Natural killer cell (primary cell): ENCODE measurements at regions not wholly inside any gene's neighbourhood (a gene's known extent, or its start where the extent isn't known, plus 50 kb on each side); places are given as distances from the start of the nearest gene placed in this dataset.

Source experiments
- ATAC-seq, 3 donors: fragments of 150-1000 bp in 2 of 3; fragments of 200-7000 bp in 1 of 3; cut with Tn5 transposase; 1 replicate in 1 of 3; 2 replicates in 2 of 3; pipeline ENCODE4 v1.10.0; 2021; ENCODE audit warnings: mild to moderate bottlenecking in 2 of 3, moderate library complexity in 2 of 3
- DNase-seq, 2 donors: peaks; one replicate each; pipeline versions ENCODE4 v3.0.0 to v3.0.0-alpha.2; 2013 to 2021; ENCODE audit warnings: mixed read lengths in 1 of 2
- H3K27ac ChIP-seq: one replicate; pipeline ENCODE4 v1.5.1; 2013; ENCODE audit warnings: mild to moderate bottlenecking, low read length
- H3K27me3 ChIP-seq: one replicate; pipeline ENCODE4 v1.6.1; 2013; ENCODE audit warnings: low read length; ENCODE audit not compliant: control insufficient read depth, insufficient read depth
- H3K36me3 ChIP-seq: one replicate; pipeline ENCODE4 v1.6.1; 2013; ENCODE audit warnings: low read length; ENCODE audit not compliant: control insufficient read depth, insufficient read depth
- H3K4me1 ChIP-seq: one replicate; pipeline ENCODE4 v1.6.1; 2013; ENCODE audit warnings: low read length; ENCODE audit not compliant: control insufficient read depth, insufficient read depth
- H3K4me3 ChIP-seq: one replicate; pipeline ENCODE4 v1.5.1; 2013; ENCODE audit warnings: low read length
- H3K9me3 ChIP-seq: one replicate; pipeline ENCODE4 v1.6.1; 2013; ENCODE audit warnings: low read length; ENCODE audit not compliant: control insufficient read depth, insufficient read depth
- H3K27ac Mint-ChIP-seq, 2 donors: one replicate each; pipeline ENCODE4 v1.8.0; 2022; ENCODE audit warnings: mild to moderate bottlenecking in 2 of 2, mixed read lengths in 2 of 2, moderate library complexity in 1 of 2
- H3K27me3 Mint-ChIP-seq, 2 donors: one replicate each; pipeline ENCODE4 v1.8.0; 2022; ENCODE audit warnings: low read depth in 2 of 2, mixed read lengths in 2 of 2
- H3K36me3 Mint-ChIP-seq: one replicate; pipeline ENCODE4 v1.8.0; 2022; ENCODE audit warnings: mixed read lengths
- H3K4me1 Mint-ChIP-seq, 2 donors: one replicate each; pipeline ENCODE4 v1.8.0; 2022; ENCODE audit warnings: mixed read lengths in 2 of 2
- H3K4me3 Mint-ChIP-seq: one replicate; pipeline ENCODE4 v1.8.0; 2022; ENCODE audit warnings: mild to moderate bottlenecking, moderate library complexity, mixed read lengths
- H3K9me3 Mint-ChIP-seq, 2 donors: one replicate each; pipeline ENCODE4 v1.8.0; 2022; ENCODE audit warnings: mixed read lengths in 2 of 2
- CTCF ChIP-seq: fragments of 200-600 bp; IDR thresholded peaks from one replicate; pipeline ENCODE4 v1.8.0; 2022; ENCODE audit warnings: antibody characterized with exemption
- WGBS: methylation state at CpG from one replicate; pipeline ENCODE4 v1.1.7; 2013; ENCODE audit warnings: missing lambda C conversion rate; ENCODE audit not compliant: insufficient coverage; 5-methylcytosine and 5-hydroxymethylcytosine counted together
- intact Hi-C: fragments of 100-400 bp; cut with micrococcal nuclease; formaldehyde crosslinking; loops from one replicate; pipeline ENCODE4 v1.14.2; 2022

- H3K4me1 Mint-ChIP-seq, result no peaks in the 10 kb centered on the region
- Histone ChIP-seq H3K36me3 (no peaks in the 10 kb centered on the region), H3K27ac (no peak overlapping the region), H3K27me3 (peaks cover 2% of the 10 kb centered on the region), H3K9me3 (no peaks in the 10 kb centered on the region), H3K4me1 (no peaks in the 10 kb centered on the region), H3K4me3 (no peak overlapping the region)
- intact Hi-C loops, result no loop called here
- WGBS, result 86% methylated on average over 3 of the region's 3 CpGs
- no peak for DNase-seq
- H3K9me3 Mint-ChIP-seq, result no peaks in the 10 kb centered on the region
- no peak for TF ChIP-seq CTCF
- no peak overlapping the region for H3K27ac Mint-ChIP-seq
- peaks cover 10 to 31% of the 10 kb centered on the region in 2 donors for H3K27me3 Mint-ChIP-seq
- no peaks in the 10 kb centered on the region for H3K36me3 Mint-ChIP-seq
- no peak overlapping the region for H3K4me3 Mint-ChIP-seq
- ATAC-seq, result no peak
Observed at GRCh38 chr11:126137136-126137535, 74.3 kb downstream of the RPUSD4 start.

- H3K4me3 ChIP-seq, result no peak overlapping the region
- Mint-ChIP-seq H3K9me3 (no peaks in the 10 kb centered on the region), H3K4me1 (no peaks in the 10 kb centered on the region), H3K27me3 (peaks cover 10 to 28% of the 10 kb centered on the region in 2 donors), H3K36me3 (no peaks in the 10 kb centered on the region), H3K27ac (no peak overlapping the region), H3K4me3 (no peak overlapping the region)
- no peak for TF ChIP-seq CTCF
- H3K27ac ChIP-seq, result no peak overlapping the region
- H3K4me1 ChIP-seq, result no peaks in the 10 kb centered on the region
- DNase-seq, result no peak
- intact Hi-C loops, result no loop called here
- peaks cover 2% of the 10 kb centered on the region for H3K27me3 ChIP-seq
- no peaks in the 10 kb centered on the region for H3K36me3 ChIP-seq
- WGBS, result 91% methylated on average over 10 of the region's 10 CpGs
- no peaks in the 10 kb centered on the region for H3K9me3 ChIP-seq
- no peak for ATAC-seq
Observed at GRCh38 chr11:126136507-126136906, 73.8 kb upstream of the CDON start.

GRCh38 chr11:126135235-126136176, 72.8 kb upstream of the CDON start:
- ATAC-seq (no peak), DNase-seq (no peak)
- no peaks in the 10 kb centered on the region for H3K36me3 ChIP-seq
- no peak overlapping the region for H3K27ac ChIP-seq
- TF ChIP-seq CTCF, result no peak
- H3K9me3 ChIP-seq, result no peaks in the 10 kb centered on the region
- H3K27ac Mint-ChIP-seq, result no peak overlapping the region
- no peaks in the 10 kb centered on the region for H3K9me3 Mint-ChIP-seq
- no peaks in the 10 kb centered on the region for H3K4me1 Mint-ChIP-seq
- H3K4me3 ChIP-seq, result no peak overlapping the region
- H3K27me3 ChIP-seq, result peaks cover 2% of the 10 kb centered on the region
- intact Hi-C loops, result no loop called here
- WGBS, result 84% methylated on average over 20 of the region's 20 CpGs
- no peak overlapping the region for H3K4me3 Mint-ChIP-seq
- H3K36me3 Mint-ChIP-seq, result no peaks in the 10 kb centered on the region
- no peaks in the 10 kb centered on the region for H3K4me1 ChIP-seq
- H3K27me3 Mint-ChIP-seq, result peaks cover 7 to 20% of the 10 kb centered on the region in 2 donors
